ENCODE measurements at regions not wholly inside any gene's neighbourhood (a gene's known extent, or its start where the extent isn't known, plus 50 kb on each side); places are given as distances from the start of the nearest gene placed in this dataset.
A peak's percentile ranks its signal among the peaks of the same experiment; 100 is the strongest.

- no peak for DNase-seq
These were observed 855.8 kb upstream of the PRMT6 start for GRCh38 chr1:106200711-106201110.

GRCh38 chr1:106207185-106207584 is 849.3 kb upstream of the PRMT6 start:
- DNase-seq: no peak

GRCh38 chr1:106217765-106218164 is 838.7 kb upstream of the PRMT6 start:
- DNase-seq: no peak

- no peak for DNase-seq
These were observed 834.1 kb upstream of the PRMT6 start for GRCh38 chr1:106222403-106222802.

GRCh38 chr1:106223213-106223612 is 833.3 kb upstream of the PRMT6 start:
- no peak for DNase-seq

- DNase-seq: no peak
These were observed 832.0 kb upstream of the PRMT6 start for GRCh38 chr1:106224426-106224825.

GRCh38 chr1:106225403-106225802 is 831.1 kb upstream of the PRMT6 start:
- DNase-seq: no peak

GRCh38 chr1:106226550-106226949 is 829.9 kb upstream of the PRMT6 start:
- no peak for DNase-seq

- DNase-seq: no peak
These were observed 824.3 kb upstream of the PRMT6 start for GRCh38 chr1:106232128-106232527.

GRCh38 chr1:106233511-106233910 is 823.0 kb upstream of the PRMT6 start:
- DNase-seq: no peak

- no peak for DNase-seq
These were observed 807.1 kb upstream of the PRMT6 start for GRCh38 chr1:106249365-106249764.

- no peak for DNase-seq
These were observed 806.7 kb upstream of the PRMT6 start for GRCh38 chr1:106249810-106250209.

GRCh38 chr1:106254748-106255147 is 801.7 kb upstream of the PRMT6 start:
- DNase-seq: no peak

GRCh38 chr1:106266786-106267185 is 789.7 kb upstream of the PRMT6 start:
- DNase-seq: no peak

GRCh38 chr1:106268070-106268469 is 788.4 kb upstream of the PRMT6 start:
- DNase-seq: peak; percentile 40

GRCh38 chr1:106276871-106277270 is 779.6 kb upstream of the PRMT6 start:
- DNase-seq: no peak

GRCh38 chr1:106277786-106278185 is 778.7 kb upstream of the PRMT6 start:
- no peak for DNase-seq

GRCh38 chr1:106278716-106279115 is 777.8 kb upstream of the PRMT6 start:
- no peak for DNase-seq

- DNase-seq: no peak
These were observed 767.1 kb upstream of the PRMT6 start for GRCh38 chr1:106289265-106289928.

GRCh38 chr1:106290805-106291501 is 765.5 kb upstream of the PRMT6 start:
- no peak for DNase-seq

- no peak for DNase-seq
These were observed 764.3 kb upstream of the PRMT6 start for GRCh38 chr1:106292130-106292529.

- no peak for DNase-seq
These were observed 760.0 kb upstream of the PRMT6 start for GRCh38 chr1:106296431-106296830.

GRCh38 chr1:106304106-106304505 is 752.4 kb upstream of the PRMT6 start:
- DNase-seq: no peak

- DNase-seq: no peak
These were observed 736.9 kb upstream of the PRMT6 start for GRCh38 chr1:106319612-106320011.

GRCh38 chr1:106325600-106325999 is 730.9 kb upstream of the PRMT6 start:
- DNase-seq: no peak

Measured in NCI-H526 treated with DMSO at 0.1 percent for 48 hours (cell line).